ENCODE measurements at regions not wholly inside any gene's neighbourhood (a gene's known extent, or its start where the extent isn't known, plus 50 kb on each side); places are given as distances from the start of the nearest gene placed in this dataset.
A peak's percentile ranks its signal among the peaks of the same experiment; 100 is the strongest.
"Not testable (repeated sequence)": the region's sequence is repeated elsewhere in the genome, so short reads cannot be mapped to it uniquely, and the experiment has no call there.

- peak; percentile 53 for DNase-seq
Observed at GRCh38 chr9:33623658-33624586, 99.9 kb downstream of the ANKRD18B start.

GRCh38 chr9:33628318-33628717, 104.3 kb downstream of the ANKRD18B start:
- DNase-seq = not testable (repeated sequence)

- no peak for DNase-seq
Observed at GRCh38 chr9:33628865-33629410, 104.9 kb downstream of the ANKRD18B start.

GRCh38 chr9:33633636-33634035, 109.6 kb downstream of the ANKRD18B start:
- DNase-seq = no peak

GRCh38 chr9:33637881-33638280, 113.8 kb downstream of the ANKRD18B start:
- DNase-seq = no peak

- no peak for DNase-seq
Observed at GRCh38 chr9:33638391-33638915, 114.4 kb downstream of the ANKRD18B start.

GRCh38 chr9:33645706-33646105, 121.7 kb downstream of the ANKRD18B start:
- no peak for DNase-seq

- DNase-seq = no peak
Observed at GRCh38 chr9:33649463-33649862, 125.4 kb downstream of the ANKRD18B start.

GRCh38 chr9:33651125-33651524, 127.1 kb downstream of the ANKRD18B start:
- DNase-seq = no peak

- no peak for DNase-seq
Observed at GRCh38 chr9:33659921-33660320, 135.4 kb upstream of the PRSS3 start.

GRCh38 chr9:33660772-33661171, 134.6 kb upstream of the PRSS3 start:
- DNase-seq = no peak

GRCh38 chr9:33661176-33661575, 134.2 kb upstream of the PRSS3 start:
- DNase-seq = no peak

GRCh38 chr9:33662871-33663270, 132.5 kb upstream of the PRSS3 start:
- DNase-seq = no peak

GRCh38 chr9:33676194-33676745, 119.1 kb upstream of the PRSS3 start:
- not testable (repeated sequence) for DNase-seq

GRCh38 chr9:33676746-33677505, 118.4 kb upstream of the PRSS3 start:
- DNase-seq = no peak

GRCh38 chr9:33677506-33677809, 117.9 kb upstream of the PRSS3 start:
- no peak for DNase-seq

- DNase-seq = no peak
Observed at GRCh38 chr9:33677961-33678360, 117.4 kb upstream of the PRSS3 start.

- no peak for DNase-seq
Observed at GRCh38 chr9:33682551-33682950, 112.8 kb upstream of the PRSS3 start.

- DNase-seq = no peak
Observed at GRCh38 chr9:33684831-33685230, 110.5 kb upstream of the PRSS3 start.

GRCh38 chr9:33686942-33687341, 108.4 kb upstream of the PRSS3 start:
- peak; percentile 72 for DNase-seq

- peak; percentile 36 for DNase-seq
Observed at GRCh38 chr9:33687779-33688178, 107.6 kb upstream of the PRSS3 start.

- DNase-seq = peak; percentile 47
Observed at GRCh38 chr9:33690143-33690933, 105.0 kb upstream of the PRSS3 start.

All from NCI-H2171 (cell line).